GM12865 (cell line): ENCODE measurements at regions not wholly inside any gene's neighbourhood (a gene's known extent, or its start where the extent isn't known, plus 50 kb on each side); places are given as distances from the start of the nearest gene placed in this dataset.

Experiments used
- DNase-seq: peaks from one replicate; pipeline ENCODE4 v3.0.0; 2010; ENCODE audit warnings: low read depth
- H3K4me3 ChIP-seq: 2 replicates; pipeline ENCODE4 v1.5.1; 2011; ENCODE audit warnings: mild to moderate bottlenecking, low read depth, low read length, control low read depth
- TF ChIP-seq, protein P1 (sequence below): IDR thresholded peaks from 2 replicates; pipeline ENCODE4 v1.5.1; 2011; ENCODE audit warnings: low read length, control low read depth, low read depth, inconsistent platforms; ENCODE audit not compliant: insufficient read depth; ENCODE audit errors: missing control alignments

DNA sequence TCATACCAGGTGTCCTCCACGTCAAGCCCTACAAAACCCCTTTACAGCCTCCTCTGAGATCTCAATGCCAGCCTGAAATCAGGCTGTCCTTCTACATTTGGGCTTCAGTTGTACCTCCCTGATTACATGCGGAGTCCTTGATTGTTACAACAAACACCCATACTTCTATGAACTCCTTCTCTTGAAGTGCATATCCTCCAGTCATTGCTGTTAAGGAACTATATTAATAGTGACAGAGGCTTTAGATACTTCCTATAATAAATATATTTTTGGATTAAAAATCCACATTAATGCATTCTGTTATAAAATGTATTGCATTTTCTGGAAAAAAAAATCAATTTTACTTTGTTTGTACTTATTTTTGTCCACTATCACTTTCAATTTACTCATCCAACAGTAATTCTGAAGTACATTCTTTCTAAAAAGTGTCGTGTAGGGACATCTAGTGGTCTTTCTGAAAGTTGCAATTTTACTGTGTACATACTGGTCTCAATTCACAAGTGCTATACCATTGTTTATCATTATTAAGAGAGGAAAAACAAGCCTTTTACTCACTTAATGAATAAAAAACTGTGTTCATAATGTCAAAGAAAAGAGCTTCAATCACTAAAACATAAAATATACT is 316.4 kb downstream of the DSEL start:
- peak; percentile 68 for DNase-seq
- no peak overlapping the region for H3K4me3 ChIP-seq
- TF ChIP-seq, protein P1, sequence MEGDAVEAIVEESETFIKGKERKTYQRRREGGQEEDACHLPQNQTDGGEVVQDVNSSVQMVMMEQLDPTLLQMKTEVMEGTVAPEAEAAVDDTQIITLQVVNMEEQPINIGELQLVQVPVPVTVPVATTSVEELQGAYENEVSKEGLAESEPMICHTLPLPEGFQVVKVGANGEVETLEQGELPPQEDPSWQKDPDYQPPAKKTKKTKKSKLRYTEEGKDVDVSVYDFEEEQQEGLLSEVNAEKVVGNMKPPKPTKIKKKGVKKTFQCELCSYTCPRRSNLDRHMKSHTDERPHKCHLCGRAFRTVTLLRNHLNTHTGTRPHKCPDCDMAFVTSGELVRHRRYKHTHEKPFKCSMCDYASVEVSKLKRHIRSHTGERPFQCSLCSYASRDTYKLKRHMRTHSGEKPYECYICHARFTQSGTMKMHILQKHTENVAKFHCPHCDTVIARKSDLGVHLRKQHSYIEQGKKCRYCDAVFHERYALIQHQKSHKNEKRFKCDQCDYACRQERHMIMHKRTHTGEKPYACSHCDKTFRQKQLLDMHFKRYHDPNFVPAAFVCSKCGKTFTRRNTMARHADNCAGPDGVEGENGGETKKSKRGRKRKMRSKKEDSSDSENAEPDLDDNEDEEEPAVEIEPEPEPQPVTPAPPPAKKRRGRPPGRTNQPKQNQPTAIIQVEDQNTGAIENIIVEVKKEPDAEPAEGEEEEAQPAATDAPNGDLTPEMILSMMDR = peak; percentile 52

DNA sequence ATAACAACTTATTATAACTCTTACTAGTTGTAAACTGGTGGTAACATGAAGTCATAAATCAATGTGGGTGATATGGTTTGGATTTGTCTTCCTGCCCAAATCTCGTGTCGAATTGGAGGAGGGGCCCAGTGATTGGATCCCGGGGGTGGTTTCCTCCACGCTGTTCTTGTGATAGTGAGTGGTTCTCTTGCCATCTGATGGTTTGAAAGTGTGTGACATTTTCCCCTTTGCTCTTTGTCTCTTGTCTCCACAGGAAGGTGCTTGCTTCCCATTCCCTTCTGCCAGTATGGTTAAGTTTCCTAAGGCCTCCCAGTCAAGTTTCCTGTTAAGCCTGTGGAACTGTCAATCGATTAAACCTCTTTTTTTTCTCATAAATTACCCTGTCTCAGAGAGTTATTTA is 321.6 kb downstream of the DSEL start:
- TF ChIP-seq, protein P1 = no peak
- DNase-seq = no peak
- no peak overlapping the region for H3K4me3 ChIP-seq

DNA sequence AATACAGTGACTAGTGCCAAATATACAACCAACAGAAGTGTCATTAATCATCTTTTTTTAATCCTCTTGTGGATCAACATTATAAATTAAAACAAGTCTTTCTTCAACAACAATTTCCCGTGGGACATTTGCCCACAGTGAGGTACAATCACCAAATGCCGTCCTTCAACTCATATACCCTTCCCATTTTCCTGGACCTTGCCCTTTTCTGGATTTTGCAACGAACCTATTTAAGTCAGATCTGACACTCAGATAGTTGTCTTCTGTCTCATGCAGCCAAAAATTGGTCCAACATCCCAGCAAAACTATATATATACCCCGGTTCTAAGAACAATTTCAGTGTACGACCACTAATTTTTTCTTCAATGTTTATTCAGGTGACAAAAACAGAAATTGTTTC is 324.0 kb downstream of the DSEL start:
- no peak overlapping the region for H3K4me3 ChIP-seq
- TF ChIP-seq, protein P1 = no peak
- DNase-seq = no peak

DNA sequence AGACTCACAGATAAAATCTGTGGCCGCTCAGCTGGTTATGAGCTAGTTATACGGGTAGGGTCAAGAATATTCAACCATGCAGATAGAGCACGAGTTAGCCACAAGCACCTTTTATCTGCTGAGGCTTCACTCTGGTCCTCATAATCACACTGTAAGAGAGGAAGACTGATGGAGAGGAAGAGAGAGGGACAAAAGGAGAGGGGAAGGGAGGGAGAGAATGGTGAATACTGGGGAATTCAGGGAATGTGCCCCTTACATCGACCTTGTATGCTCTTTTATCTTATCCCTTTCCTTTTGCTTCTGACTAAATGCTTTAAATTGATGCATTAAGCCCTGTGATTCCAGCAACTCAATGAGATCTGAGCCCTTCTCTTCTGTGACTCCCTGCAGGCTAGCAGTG is 333.1 kb downstream of the DSEL start:
- TF ChIP-seq, protein P1 = no peak
- H3K4me3 ChIP-seq = no peak overlapping the region
- no peak for DNase-seq

DNA sequence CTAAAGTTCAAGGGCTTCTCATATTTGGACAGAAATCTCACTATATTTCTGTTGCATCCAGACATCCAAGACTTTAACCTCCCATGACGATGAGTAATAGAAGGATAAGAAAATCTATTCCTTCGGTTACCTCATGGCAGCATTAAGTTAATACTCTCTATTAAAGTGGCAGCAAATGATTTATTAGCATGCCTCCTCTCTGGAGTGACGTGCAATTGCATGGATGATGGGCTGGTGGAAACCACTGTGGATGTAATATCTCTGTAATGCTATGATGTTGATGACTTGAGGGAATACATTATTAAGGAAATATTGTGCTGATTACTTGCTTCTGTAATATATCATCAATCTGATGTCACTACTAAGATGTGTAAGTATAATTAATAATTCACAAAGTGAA is 336.8 kb downstream of the DSEL start:
- H3K4me3 ChIP-seq = no peak overlapping the region
- no peak for DNase-seq
- TF ChIP-seq, protein P1 = no peak

DNA sequence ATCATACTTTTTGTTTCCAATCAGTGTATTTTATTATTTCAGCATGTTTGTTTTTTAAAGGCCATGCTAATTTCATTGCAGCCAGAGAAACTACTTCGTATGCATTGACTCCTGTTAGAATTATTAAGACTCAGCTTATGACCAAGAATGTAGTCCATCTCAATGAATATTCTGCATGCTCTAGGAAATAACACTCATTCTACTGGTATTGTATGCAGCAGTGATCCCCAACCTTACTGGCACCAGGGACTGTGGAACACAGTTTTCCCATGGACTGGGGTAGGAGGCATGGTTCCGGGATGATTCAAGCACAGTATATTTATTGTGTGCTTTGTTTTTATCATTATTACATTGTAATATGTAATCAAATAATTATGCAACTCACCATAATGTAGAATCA is 356.9 kb downstream of the DSEL start:
- TF ChIP-seq, protein P1 = no peak
- H3K4me3 ChIP-seq = no peak overlapping the region
- DNase-seq = no peak

DNA sequence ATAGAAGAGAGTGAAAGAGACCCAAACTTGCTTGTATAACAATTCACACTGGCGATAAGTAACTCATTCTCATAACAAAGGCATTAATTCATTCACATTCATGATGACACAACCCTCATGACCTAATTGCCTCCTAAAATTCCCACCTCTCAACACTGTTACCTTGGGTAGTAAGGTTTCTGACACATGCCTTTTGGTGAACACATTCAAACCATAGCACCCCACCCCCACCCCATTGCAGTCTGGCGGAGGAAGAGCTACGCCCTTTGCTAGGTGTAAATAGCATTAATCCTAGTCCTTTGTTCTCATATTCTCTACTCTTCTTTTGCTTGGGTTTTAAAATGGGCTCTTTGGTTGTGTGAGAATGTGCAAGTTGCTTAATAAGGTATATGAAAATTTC is 361.5 kb downstream of the DSEL start:
- TF ChIP-seq, protein P1 = no peak
- H3K4me3 ChIP-seq = no peak overlapping the region
- DNase-seq = no peak
